Stimulated activated CD4-positive, alpha-beta T cell treated with anti-CD3 and anti-CD28 coated beads, Interleukin-1b, Interleukin-23, amount 100 ng/mL, for 1 hour (primary cell): ENCODE measurements at regions not wholly inside any gene's neighbourhood (a gene's known extent, or its start where the extent isn't known, plus 50 kb on each side); places are given as distances from the start of the nearest gene placed in this dataset.
"Not testable (repeated sequence)": the region's sequence is repeated elsewhere in the genome, so short reads cannot be mapped to it uniquely, and the experiment has no call there.

Source experiments
- DNase-seq, 2 donors: peaks; one replicate each; pipeline ENCODE4 v3.0.0-alpha.2; 2020; ENCODE audit warnings: low read depth in 2 of 2

GRCh38 chr18:1104181-1104881 is 199.7 kb downstream of the ADCYAP1 start:
- no peak for DNase-seq

DNA sequence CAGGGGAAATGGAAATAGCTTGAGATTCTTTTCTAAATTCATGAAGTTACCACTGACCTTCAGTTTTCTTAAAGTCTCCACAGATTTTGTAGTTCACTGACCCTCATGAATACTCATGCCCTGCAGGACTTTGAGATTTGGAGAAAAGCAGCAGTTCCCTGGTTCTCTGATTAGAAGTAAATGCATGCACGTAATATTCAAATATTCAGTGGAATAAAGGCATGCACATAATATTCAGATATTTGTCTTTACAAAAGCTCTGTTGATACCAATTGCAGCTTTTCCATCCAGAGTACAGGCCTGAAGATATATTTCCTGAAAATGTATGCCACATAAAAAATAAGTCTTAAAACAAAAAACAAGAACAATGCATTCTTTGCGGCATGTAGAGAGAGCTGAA is 219.8 kb downstream of the ADCYAP1 start:
- DNase-seq: no peak

- DNase-seq: no peak
Observed at GRCh38 chr18:1133541-1133940, 228.9 kb downstream of the ADCYAP1 start.

GRCh38 chr18:1147730-1148129 is 243.1 kb downstream of the ADCYAP1 start:
- no peak for DNase-seq

DNA sequence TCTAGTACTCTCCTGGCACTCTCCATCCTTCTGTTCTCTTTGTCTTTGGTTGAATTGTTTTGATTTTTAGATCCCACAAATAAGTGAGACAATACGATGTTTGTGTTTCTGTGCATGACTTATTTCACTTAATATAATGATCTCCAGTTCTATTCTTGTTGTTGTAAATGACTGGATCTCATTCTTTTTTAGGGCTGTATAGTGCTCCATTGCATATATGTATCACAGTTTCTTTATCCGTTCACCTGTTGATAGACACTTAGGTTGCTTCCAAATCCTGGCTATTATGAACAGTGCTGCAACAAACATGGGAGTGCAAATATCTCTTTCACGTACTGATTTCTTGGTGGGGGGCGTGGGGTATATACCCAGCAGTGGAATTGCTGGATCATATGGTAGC is 245.0 kb downstream of the ADCYAP1 start:
- no peak for DNase-seq

DNA sequence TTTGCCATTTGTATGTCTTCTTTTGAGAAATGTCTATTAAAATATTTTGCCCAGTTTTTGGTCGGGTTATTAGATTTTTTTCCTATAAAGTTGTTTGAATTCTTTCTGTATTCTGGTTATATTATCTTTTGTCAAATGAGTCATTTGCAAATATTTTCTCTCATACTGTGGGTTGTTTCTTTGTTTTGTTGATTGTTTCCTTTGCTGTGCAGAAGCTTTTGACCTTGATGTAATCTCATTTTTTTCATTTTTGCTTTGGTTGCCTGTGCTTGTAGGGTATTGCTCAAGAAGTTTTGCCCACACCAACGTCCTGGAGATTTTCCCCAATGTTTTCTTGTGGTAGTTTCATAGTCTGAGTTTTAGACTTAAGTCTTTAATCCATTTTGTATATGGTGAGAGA is 245.7 kb downstream of the ADCYAP1 start:
- DNase-seq: no peak

DNA sequence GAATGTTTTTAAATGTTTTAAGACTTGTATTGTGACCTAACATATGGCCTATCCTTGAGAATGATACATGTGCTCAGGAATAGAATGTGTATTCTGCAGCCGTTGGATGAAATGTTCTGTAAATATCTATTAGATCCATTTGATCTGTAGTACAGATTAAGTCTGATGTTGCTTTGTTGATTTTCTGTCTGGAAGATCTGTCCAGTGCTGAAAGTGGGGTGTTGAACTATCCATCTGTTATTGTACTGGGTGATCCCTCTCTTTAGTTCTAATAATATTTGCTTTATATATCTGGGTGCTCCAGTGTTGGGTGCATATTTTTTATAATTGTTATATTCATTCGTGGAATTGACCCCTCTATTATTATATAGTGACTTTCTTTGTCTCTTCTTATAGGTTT is 248.3 kb downstream of the ADCYAP1 start:
- DNase-seq: not testable (repeated sequence)

DNA sequence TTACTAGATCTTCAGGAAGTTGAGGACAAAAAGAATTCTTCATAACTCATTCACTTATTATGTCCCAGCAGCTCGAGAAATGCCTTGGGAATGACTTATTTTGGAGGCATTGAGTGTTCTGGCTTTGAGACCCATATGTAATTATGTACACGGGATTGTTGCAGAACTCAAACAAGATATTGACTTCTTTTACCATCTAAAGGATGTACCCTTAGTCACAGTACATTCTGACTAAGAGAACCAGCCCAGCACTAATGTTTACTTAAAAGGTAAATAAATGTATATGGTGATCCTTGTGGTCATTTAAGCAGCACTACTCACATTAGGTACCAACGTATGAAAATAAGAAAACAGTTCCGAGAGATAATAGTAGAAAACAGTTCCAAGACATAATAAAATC is 268.9 kb downstream of the ADCYAP1 start:
- DNase-seq: no peak

GRCh38 chr18:1177232-1177631 is 272.6 kb downstream of the ADCYAP1 start:
- no peak for DNase-seq

DNA sequence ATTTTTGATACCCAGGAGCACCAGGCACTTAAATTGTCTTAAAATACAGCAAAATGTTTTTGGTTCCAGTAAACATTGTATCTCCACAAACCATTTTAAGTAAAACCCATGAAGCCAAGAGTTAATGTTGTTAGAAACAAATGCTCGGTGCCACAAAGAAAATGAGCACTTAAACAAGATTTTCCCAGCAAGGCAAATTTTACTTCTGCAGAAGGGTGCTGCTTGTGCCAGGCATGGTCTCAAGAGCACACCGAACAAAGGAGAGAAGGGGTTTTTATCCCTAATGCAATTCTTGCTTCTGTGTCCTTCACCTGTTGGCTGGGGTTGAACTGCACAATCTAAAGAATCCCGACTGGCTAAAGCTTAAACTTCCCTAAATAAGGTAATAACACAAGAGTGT is 286.7 kb downstream of the ADCYAP1 start:
- no peak for DNase-seq

GRCh38 chr18:1213126-1213525 is 308.5 kb downstream of the ADCYAP1 start:
- DNase-seq: no peak

DNA sequence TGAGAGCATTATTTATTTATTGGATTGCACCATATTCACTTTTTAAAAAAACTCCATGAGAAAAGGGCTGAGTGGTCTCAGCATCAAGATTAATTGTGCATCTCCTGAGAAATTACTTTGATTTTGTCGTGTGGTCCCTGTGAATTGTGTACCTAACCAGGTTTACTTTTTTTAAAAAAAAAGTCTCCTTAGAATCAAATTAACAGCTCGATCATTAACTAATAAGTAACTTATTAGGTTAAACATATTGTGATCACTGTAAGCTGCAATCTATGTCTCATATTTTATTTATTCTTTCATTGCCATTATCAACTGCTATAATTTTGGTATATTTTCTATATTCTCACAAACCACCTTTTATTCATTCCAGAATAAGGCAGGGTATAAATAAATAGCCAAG is 318.2 kb downstream of the ADCYAP1 start:
- DNase-seq: no peak

GRCh38 chr18:1227025-1227424 is 322.4 kb downstream of the ADCYAP1 start:
- DNase-seq: no peak

- DNase-seq: no peak
Observed at GRCh38 chr18:1229634-1230033, 325.0 kb downstream of the ADCYAP1 start.

GRCh38 chr18:1232867-1233266 is 328.2 kb downstream of the ADCYAP1 start:
- DNase-seq: no peak

DNA sequence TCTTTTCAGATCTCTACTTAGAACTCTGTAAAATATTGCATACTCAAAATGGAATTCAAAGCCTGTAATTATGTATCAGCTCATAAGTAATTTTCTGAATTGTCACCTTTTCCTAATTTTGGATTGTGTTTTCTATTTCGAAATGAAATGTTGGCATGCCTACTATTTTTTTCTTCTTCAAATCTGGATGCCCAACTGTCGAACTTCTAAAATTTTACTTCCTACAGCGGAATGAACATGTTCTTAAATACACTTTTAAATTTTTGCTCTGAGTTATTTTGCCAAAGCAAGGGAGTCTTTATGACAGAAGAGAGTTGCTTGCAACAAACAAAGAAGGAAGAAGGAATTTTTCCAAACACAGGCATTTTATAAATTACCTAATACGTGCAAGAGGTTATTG is 336.0 kb downstream of the ADCYAP1 start:
- no peak for DNase-seq

GRCh38 chr18:1244397-1245122 is 339.9 kb downstream of the ADCYAP1 start:
- no peak for DNase-seq

DNA sequence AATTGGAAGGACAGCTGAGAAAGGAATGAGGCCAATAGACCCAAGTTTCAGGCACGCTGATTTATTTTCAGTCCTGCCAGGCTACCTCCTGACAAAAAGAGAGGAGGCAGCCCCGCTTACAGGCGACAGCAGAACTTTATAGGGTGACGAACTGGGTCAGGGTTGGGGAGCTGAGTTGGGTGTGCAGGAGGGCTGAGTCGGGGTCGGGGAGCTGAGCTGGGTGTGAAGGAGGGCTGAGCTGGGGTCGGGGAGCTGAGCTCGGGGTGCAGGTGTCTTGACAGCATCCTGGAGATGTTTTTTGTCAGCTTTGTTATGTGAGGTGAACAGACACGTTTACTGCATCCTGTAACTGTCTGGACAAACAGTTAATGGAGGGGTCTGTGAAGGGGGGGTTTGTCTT is 342.2 kb downstream of the ADCYAP1 start:
- no peak for DNase-seq

- DNase-seq: no peak
Observed at GRCh38 chr18:1252534-1252933, 347.9 kb downstream of the ADCYAP1 start.

DNA sequence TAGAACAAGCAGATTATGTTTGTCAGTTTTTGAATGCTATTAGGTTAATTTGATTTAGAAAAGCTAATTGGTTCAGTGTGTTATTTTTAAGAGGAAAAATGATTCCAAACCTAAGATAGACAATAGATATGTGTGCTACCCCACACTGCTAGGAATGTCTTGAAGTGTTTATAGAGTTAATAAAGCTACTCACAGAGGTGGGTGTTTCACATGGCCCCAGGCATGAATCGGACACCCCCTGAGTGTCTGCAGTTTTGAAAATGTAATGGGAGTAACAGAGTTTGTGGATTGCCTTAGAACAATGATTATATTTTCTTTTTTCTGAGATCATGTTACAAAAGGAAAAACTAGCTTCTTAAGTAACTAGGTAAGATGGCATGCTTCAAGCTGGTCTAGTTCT is 348.3 kb downstream of the ADCYAP1 start:
- DNase-seq: no peak

DNA sequence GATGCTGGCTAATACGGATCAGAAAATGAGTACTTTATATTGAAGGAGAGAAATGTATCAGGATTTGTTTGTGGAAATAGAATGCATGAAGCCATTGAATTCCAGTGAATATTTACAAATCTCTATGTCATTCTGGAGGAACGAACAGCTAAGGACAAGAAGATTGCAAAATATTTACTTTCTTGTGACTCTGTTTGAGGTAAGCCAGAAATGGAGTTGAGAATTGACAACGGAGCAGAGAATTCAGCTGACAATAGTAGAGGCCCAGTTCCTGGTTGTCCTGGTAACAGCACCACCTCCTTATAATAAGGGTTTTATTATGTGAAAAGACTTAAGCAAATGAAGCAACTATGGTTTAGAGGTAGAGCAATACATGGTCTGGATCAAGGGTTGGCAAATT is 349.2 kb downstream of the ADCYAP1 start:
- no peak for DNase-seq

- DNase-seq: no peak
Observed at GRCh38 chr18:1261054-1261453, 356.4 kb downstream of the ADCYAP1 start.

DNA sequence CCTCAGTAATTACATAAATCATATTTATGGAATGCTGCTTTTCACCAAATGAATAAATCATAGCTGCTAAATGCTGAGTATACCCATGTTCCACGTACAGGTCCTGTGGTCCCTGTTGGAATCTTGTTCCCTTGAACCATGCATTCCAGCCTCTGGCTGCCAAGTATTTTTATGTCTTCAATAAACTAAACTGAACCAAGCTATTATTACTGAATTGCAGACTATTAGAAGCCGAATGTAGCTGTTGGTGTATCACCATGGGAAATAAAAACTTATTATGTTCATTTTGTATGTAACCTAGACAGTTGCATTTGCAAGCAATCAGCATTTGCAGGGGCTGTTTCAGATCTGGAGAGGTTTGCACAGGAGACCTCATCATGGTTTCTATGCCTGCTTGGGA is 362.4 kb downstream of the ADCYAP1 start:
- DNase-seq: no peak

GRCh38 chr18:1270081-1270480 is 365.4 kb downstream of the ADCYAP1 start:
- no peak for DNase-seq
